ENCODE measurements at regions not wholly inside any gene's neighbourhood (a gene's known extent, or its start where the extent isn't known, plus 50 kb on each side); places are given as distances from the start of the nearest gene placed in this dataset.

- Histone ChIP-seq H3K36me3 (ENCODE audit: control insufficient read depth, insufficient read depth, low read length) (no peaks in the 10 kb centered on the region), H3K4me3 (ENCODE audit: low read depth in 2 of 2, low read length in 2 of 2) (no peak overlapping the region), H3K27ac (ENCODE audit: low read length) (no peak overlapping the region), H3K4me1 (ENCODE audit: control insufficient read depth, insufficient read depth, low read length) (no peaks in the 10 kb centered on the region), H3K9me3 (ENCODE audit: control insufficient read depth, insufficient read depth, low read depth, low read length) (no peaks in the 10 kb centered on the region), H3K27me3 (ENCODE audit: control insufficient read depth, insufficient read depth, low read length) (no peaks in the 10 kb centered on the region)
- no peak for TF ChIP-seq POLR2AphosphoS5 (IDR thresholded peaks at IDR 0.05; ENCODE audit: low read depth, low read length)
- TF ChIP-seq REST (IDR thresholded peaks at IDR 0.05; ENCODE audit: insufficient read depth in 1 of 2, low read depth in 2 of 2, low read length in 1 of 2), result no peak
- in situ Hi-C loops (cut with HindIII; ENCODE audit: low pct_unique_long_range_greater_than_20kb, low sequenced_read_pairs), result no loop called here
- no TSS peak for BruUV-seq (replicated peaks)
- ChIA-PET POLR2A (no interaction called here), CTCF (interaction anchor here (0.6 kb wide), 1 partner anchor 731 kb away, joined by 3 read pairs; no protein-coding TSS in a partner anchor)
- intact Hi-C loops (cut with micrococcal nuclease; ENCODE audit: unreplicated experiment), result no loop called here
- ATAC-seq, result no peak
- no peak for DNase-seq (ENCODE audit: low read depth, low spot score)
Observed at GRCh38 chr5:155252025-155252424, 238.5 kb downstream of the KIF4B start.

- ChIA-PET CTCF (no interaction called here), POLR2A (no interaction called here)
- Histone ChIP-seq H3K4me3 (ENCODE audit: low read depth in 2 of 2, low read length in 2 of 2) (no peak overlapping the region), H3K36me3 (ENCODE audit: control insufficient read depth, insufficient read depth, low read length) (no peaks in the 10 kb centered on the region), H3K27ac (ENCODE audit: low read length) (no peak overlapping the region), H3K9me3 (ENCODE audit: control insufficient read depth, insufficient read depth, low read depth, low read length) (no peaks in the 10 kb centered on the region), H3K27me3 (ENCODE audit: control insufficient read depth, insufficient read depth, low read length) (no peaks in the 10 kb centered on the region), H3K4me1 (ENCODE audit: control insufficient read depth, insufficient read depth, low read length) (no peaks in the 10 kb centered on the region)
- BruUV-seq (replicated peaks), result no TSS peak
- TF ChIP-seq REST (IDR thresholded peaks at IDR 0.05; ENCODE audit: insufficient read depth in 1 of 2, low read depth in 2 of 2, low read length in 1 of 2) (no peak), SIN3A (IDR thresholded peaks at IDR 0.05; ENCODE audit: borderline replicate concordance, insufficient read depth, low read depth, low read length) (no peak), POLR2AphosphoS5 (IDR thresholded peaks at IDR 0.05; ENCODE audit: low read depth, low read length) (no peak), CTCF (IDR thresholded peaks at IDR 0.05) (no peak)
- in situ Hi-C loops (cut with HindIII; ENCODE audit: low pct_unique_long_range_greater_than_20kb, low sequenced_read_pairs), result no loop called here
- DNase-seq (ENCODE audit: low read depth, low spot score), result no peak
- intact Hi-C loops (cut with micrococcal nuclease; ENCODE audit: unreplicated experiment), result no loop called here
- ATAC-seq, result no peak
Observed at GRCh38 chr5:155252717-155253116, 239.2 kb downstream of the KIF4B start.
